ENCODE measurements at regions not wholly inside any gene's neighbourhood (a gene's known extent, or its start where the extent isn't known, plus 50 kb on each side); places are given as distances from the start of the nearest gene placed in this dataset.

DNA sequence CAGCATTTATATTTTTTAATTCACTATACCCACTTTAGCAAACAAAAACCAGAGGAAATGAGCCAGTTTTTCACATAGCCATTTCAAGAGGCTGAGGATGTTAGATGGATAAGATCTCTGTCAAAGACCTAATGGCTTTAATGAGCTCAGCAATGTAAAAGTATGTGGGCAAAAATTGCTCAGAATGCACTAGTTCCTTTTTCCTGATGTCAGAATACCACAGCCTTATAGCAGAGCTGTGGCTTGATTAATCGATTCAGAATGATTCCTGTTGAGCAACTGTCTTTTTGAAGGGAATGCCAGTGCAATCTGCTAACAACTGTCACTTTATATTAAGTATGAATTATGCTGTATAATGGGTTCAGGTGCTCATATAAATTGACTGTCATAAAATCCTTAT lies 100.6 kb upstream of the HIVEP1 start:
- no peaks in the 10 kb centered on the region for H3K36me3 ChIP-seq (ENCODE audit: low read depth)
- H3K27me3 ChIP-seq (replicated peaks; ENCODE audit: insufficient read depth), result no peaks in the 10 kb centered on the region
- TF ChIP-seq EZH2phosphoT487 (IDR thresholded peaks at IDR 0.05; ENCODE audit: insufficient read depth, low read depth), result no peak
- no peak for TF ChIP-seq EZH2 (IDR thresholded peaks at IDR 0.05; ENCODE audit: insufficient read depth, poor library complexity, severe bottlenecking)
- H3K27ac ChIP-seq, result no peak overlapping the region
- H4K20me1 ChIP-seq (ENCODE audit: insufficient read depth), result no peaks in the 10 kb centered on the region
- H3K9me3 ChIP-seq (ENCODE audit: low read depth), result no peaks in the 10 kb centered on the region
- H3K4me1 ChIP-seq (ENCODE audit: insufficient read depth), result peaks cover 24% of the 10 kb centered on the region
- peak overlapping the region; percentile 24 for H3K4me2 ChIP-seq (ENCODE audit: unreplicated experiment)
- H2AFZ ChIP-seq, result no peak overlapping the region
- in situ Hi-C loops (cut with MboI), result no loop called here
- peaks cover 19% of the 10 kb centered on the region; the same call in 1 of the 2 replicates for H3F3A ChIP-seq (ENCODE audit: insufficient read depth)
- H3K79me2 ChIP-seq (ENCODE audit: insufficient read depth), result no peaks in the 10 kb centered on the region
- no peaks in the 10 kb centered on the region for H3K9me2 ChIP-seq (ENCODE audit: insufficient read depth)
- DNase-seq, result peak; percentile 62
- 5 to 10% methylated on average over 1 of the region's 1 CpG for WGBS, 2 experiments (ENCODE audit: low coverage in 1 of 2, low lambda C conversion rate in 2 of 2, missing lambda C conversion rate in 2 of 2)
- no peak overlapping the region for H3K9ac ChIP-seq
- no peak overlapping the region for H3K4me3 ChIP-seq

DNA sequence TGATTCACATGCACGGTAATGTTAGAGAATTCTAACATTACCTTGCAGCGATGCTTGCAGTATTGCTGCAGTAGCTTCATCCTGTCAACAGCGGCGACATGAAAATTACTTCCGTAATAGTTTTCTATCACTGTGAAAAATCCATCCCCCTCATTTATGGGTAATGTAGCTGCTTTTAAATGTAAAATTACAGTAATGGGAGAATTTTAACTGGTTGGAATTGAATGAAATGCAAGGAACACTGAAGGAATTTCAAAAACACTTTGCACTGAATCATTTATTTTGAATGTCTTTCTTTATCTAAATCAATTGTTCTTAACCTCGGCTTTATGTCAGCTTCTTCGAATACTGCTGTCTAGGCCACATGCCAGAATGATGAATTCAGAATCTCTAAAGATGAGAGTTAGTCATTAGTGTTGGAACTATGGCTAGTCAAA lies 102.4 kb upstream of the HIVEP1 start:
- Histone ChIP-seq H3K9ac (no peak overlapping the region), H3K4me3 (no peak overlapping the region), H3K27me3 (replicated peaks; ENCODE audit: insufficient read depth) (no peaks in the 10 kb centered on the region), H3K9me3 (ENCODE audit: low read depth) (no peaks in the 10 kb centered on the region), H3F3A (ENCODE audit: insufficient read depth) (peaks cover 19% of the 10 kb centered on the region; the same call in 1 of the 2 replicates), H3K4me1 (ENCODE audit: insufficient read depth) (peaks cover 24% of the 10 kb centered on the region), H3K9me2 (ENCODE audit: insufficient read depth) (no peaks in the 10 kb centered on the region), H4K20me1 (ENCODE audit: insufficient read depth) (no peaks in the 10 kb centered on the region), H3K27ac (no peak overlapping the region), H2AFZ (no peak overlapping the region), H3K4me2 (ENCODE audit: unreplicated experiment) (no peak overlapping the region), H3K36me3 (ENCODE audit: low read depth) (no peaks in the 10 kb centered on the region), H3K79me2 (ENCODE audit: insufficient read depth) (no peaks in the 10 kb centered on the region)
- DNase-seq, result peak; percentile 87
- WGBS, 2 experiments (ENCODE audit: low coverage in 1 of 2, low lambda C conversion rate in 2 of 2, missing lambda C conversion rate in 2 of 2), result 68 to 70% methylated on average over 7 of the region's 7 CpGs
- in situ Hi-C loops (cut with MboI), result no loop called here
- TF ChIP-seq EZH2 (IDR thresholded peaks at IDR 0.05; ENCODE audit: insufficient read depth, poor library complexity, severe bottlenecking) (no peak), EZH2phosphoT487 (IDR thresholded peaks at IDR 0.05; ENCODE audit: insufficient read depth, low read depth) (no peak)

DNA sequence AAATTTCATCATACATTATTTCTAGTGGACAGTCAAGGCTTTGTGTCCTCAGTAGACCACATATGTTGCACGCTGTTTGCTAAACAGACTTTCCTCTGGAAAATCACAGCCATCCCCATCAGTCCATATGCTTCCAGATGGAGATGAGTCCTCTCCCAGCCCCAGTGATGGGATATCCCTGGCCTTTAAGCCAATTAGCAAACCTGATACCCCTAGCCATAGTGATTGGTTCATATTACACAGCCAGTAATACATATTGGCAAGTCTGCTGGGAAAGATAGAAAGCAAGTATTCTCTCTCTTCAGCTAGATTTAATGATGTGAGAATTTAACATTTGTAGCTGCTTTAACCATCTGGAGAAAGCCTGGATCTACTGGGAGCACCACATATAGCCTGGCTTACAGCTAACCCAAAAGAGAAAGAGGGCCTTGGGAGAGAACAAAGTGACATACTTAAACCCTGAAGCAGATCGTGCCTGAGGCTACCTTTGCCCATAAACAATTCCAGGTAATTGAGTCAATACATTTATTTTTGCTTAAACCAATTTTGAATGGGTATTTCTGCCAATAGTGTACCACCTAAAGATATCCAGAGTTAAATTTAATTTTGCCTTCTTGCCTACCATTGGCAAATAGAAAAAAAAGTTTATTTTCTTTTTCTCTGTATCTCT lies 103.5 kb upstream of the HIVEP1 start:
- peaks cover 24% of the 10 kb centered on the region for H3K4me1 ChIP-seq (ENCODE audit: insufficient read depth)
- no peak overlapping the region for H2AFZ ChIP-seq
- TF ChIP-seq EZH2 (IDR thresholded peaks at IDR 0.05; ENCODE audit: insufficient read depth, poor library complexity, severe bottlenecking) (no peak), EZH2phosphoT487 (IDR thresholded peaks at IDR 0.05; ENCODE audit: insufficient read depth, low read depth) (no peak)
- in situ Hi-C loops (cut with MboI), result no loop called here
- no peaks in the 10 kb centered on the region for H3K9me3 ChIP-seq (ENCODE audit: low read depth)
- no peaks in the 10 kb centered on the region for H3K27me3 ChIP-seq (replicated peaks; ENCODE audit: insufficient read depth)
- H3K4me2 ChIP-seq (ENCODE audit: unreplicated experiment), result no peak overlapping the region
- no peaks in the 10 kb centered on the region for H3K9me2 ChIP-seq (ENCODE audit: insufficient read depth)
- H3K36me3 ChIP-seq (ENCODE audit: low read depth), result no peaks in the 10 kb centered on the region
- H3K4me3 ChIP-seq, result no peak overlapping the region
- no peak overlapping the region for H3K27ac ChIP-seq
- H3K9ac ChIP-seq, result no peak overlapping the region
- no peaks in the 10 kb centered on the region for H4K20me1 ChIP-seq (ENCODE audit: insufficient read depth)
- no peak for DNase-seq
- 74% methylated on average over 2 of the region's 2 CpGs for whole genome bisulfite sequencing, 2 experiments (ENCODE audit: low coverage in 1 of 2, low lambda C conversion rate in 2 of 2, missing lambda C conversion rate in 2 of 2)
- no peaks in the 10 kb centered on the region for H3K79me2 ChIP-seq (ENCODE audit: insufficient read depth)
- peaks cover 19% of the 10 kb centered on the region; the same call in 1 of the 2 replicates for H3F3A ChIP-seq (ENCODE audit: insufficient read depth)

DNA sequence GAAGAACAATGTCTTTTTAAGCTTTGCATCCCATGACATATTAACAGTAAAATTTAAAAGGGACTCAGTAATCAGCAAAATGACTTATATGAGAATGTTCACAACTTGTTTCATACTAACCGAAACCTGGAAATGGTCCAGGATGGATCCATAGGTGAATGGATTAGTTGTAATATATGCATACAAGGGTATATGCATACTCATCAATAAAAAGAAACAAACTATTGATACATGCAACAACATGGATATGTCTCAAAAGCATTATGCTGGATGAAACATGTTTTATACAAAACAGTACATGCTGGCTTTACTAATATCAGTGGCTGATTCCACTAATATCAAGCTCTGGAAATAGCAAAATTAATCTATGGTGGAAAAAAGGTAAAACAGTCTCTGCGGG lies 108.5 kb upstream of the HIVEP1 start:
- TF ChIP-seq EZH2 (IDR thresholded peaks at IDR 0.05; ENCODE audit: insufficient read depth, poor library complexity, severe bottlenecking) (no peak), EZH2phosphoT487 (IDR thresholded peaks at IDR 0.05; ENCODE audit: insufficient read depth, low read depth) (no peak)
- no peak overlapping the region for H2AFZ ChIP-seq
- H4K20me1 ChIP-seq (ENCODE audit: insufficient read depth), result no peaks in the 10 kb centered on the region
- H3K27ac ChIP-seq, result no peak overlapping the region
- H3K9me2 ChIP-seq (ENCODE audit: insufficient read depth), result no peaks in the 10 kb centered on the region
- DNase-seq, result no peak
- no peaks in the 10 kb centered on the region for H3K4me1 ChIP-seq (ENCODE audit: insufficient read depth)
- no peaks in the 10 kb centered on the region for H3K9me3 ChIP-seq (ENCODE audit: low read depth)
- WGBS, 2 experiments (ENCODE audit: low coverage in 1 of 2, low lambda C conversion rate in 2 of 2, missing lambda C conversion rate in 2 of 2), result 89 to 91% methylated on average over 2 of the region's 2 CpGs
- H3F3A ChIP-seq (ENCODE audit: insufficient read depth), result no peaks in the 10 kb centered on the region
- no peaks in the 10 kb centered on the region for H3K36me3 ChIP-seq (ENCODE audit: low read depth)
- no peaks in the 10 kb centered on the region for H3K79me2 ChIP-seq (ENCODE audit: insufficient read depth)
- in situ Hi-C loops (cut with MboI), result no loop called here
- no peak overlapping the region for H3K4me3 ChIP-seq
- H3K27me3 ChIP-seq (replicated peaks; ENCODE audit: insufficient read depth), result no peaks in the 10 kb centered on the region
- no peak overlapping the region for H3K9ac ChIP-seq
- no peak overlapping the region for H3K4me2 ChIP-seq (ENCODE audit: unreplicated experiment)
